CD4-positive, alpha-beta T cell treated with Interleukin-4 for 1 hour (primary cell): ENCODE measurements at regions not wholly inside any gene's neighbourhood (a gene's known extent, or its start where the extent isn't known, plus 50 kb on each side); places are given as distances from the start of the nearest gene placed in this dataset.
"Not testable (repeated sequence)": the region's sequence is repeated elsewhere in the genome, so short reads cannot be mapped to it uniquely, and the experiment has no call there.

Source experiments
- DNase-seq, 2 donors: peaks; one replicate each; pipeline ENCODE4 v3.0.0-alpha.2; 2020 to 2022

GRCh38 chr12:25797949-25798348 lies 160.5 kb upstream of the RASSF8 start:
- no peak for DNase-seq

GRCh38 chr12:25800101-25800500 lies 158.4 kb upstream of the RASSF8 start:
- DNase-seq, result no peak

GRCh38 chr12:25801734-25802133 lies 156.7 kb upstream of the RASSF8 start:
- no peak for DNase-seq

GRCh38 chr12:25802143-25802542 lies 156.3 kb upstream of the RASSF8 start:
- DNase-seq, result no peak

GRCh38 chr12:25803029-25803664 lies 155.3 kb upstream of the RASSF8 start:
- DNase-seq, result not testable (repeated sequence)

- DNase-seq, result not testable (repeated sequence)
These were observed 154.2 kb upstream of the RASSF8 start for GRCh38 chr12:25804286-25804685.

GRCh38 chr12:25806271-25806670 lies 152.2 kb upstream of the RASSF8 start:
- no peak for DNase-seq

- DNase-seq, result no peak
These were observed 149.9 kb upstream of the RASSF8 start for GRCh38 chr12:25808604-25809003.

- no peak for DNase-seq
These were observed 147.8 kb upstream of the RASSF8 start for GRCh38 chr12:25810683-25811082.

- DNase-seq, result no peak
These were observed 146.8 kb upstream of the RASSF8 start for GRCh38 chr12:25811656-25812126.

GRCh38 chr12:25812295-25812694 lies 146.2 kb upstream of the RASSF8 start:
- DNase-seq, result no peak

GRCh38 chr12:25813843-25814242 lies 144.6 kb upstream of the RASSF8 start:
- no peak for DNase-seq

- DNase-seq, result no peak
These were observed 141.8 kb upstream of the RASSF8 start for GRCh38 chr12:25816637-25817036.

- DNase-seq, result no peak
These were observed 141.3 kb upstream of the RASSF8 start for GRCh38 chr12:25817166-25817565.

GRCh38 chr12:25818596-25819390 lies 139.7 kb upstream of the RASSF8 start:
- no peak for DNase-seq

GRCh38 chr12:25819691-25820090 lies 138.8 kb upstream of the RASSF8 start:
- no peak for DNase-seq

- DNase-seq, result no peak
These were observed 136.2 kb upstream of the RASSF8 start for GRCh38 chr12:25822281-25822680.

GRCh38 chr12:25824734-25825133 lies 133.7 kb upstream of the RASSF8 start:
- DNase-seq, result no peak

- no peak for DNase-seq
These were observed 133.0 kb upstream of the RASSF8 start for GRCh38 chr12:25825446-25825845.

- no peak for DNase-seq
These were observed 131.3 kb upstream of the RASSF8 start for GRCh38 chr12:25827141-25827540.

- no peak for DNase-seq
These were observed 130.7 kb upstream of the RASSF8 start for GRCh38 chr12:25827747-25828146.

- DNase-seq, result no peak
These were observed 130.3 kb upstream of the RASSF8 start for GRCh38 chr12:25828188-25828587.

- no peak for DNase-seq
These were observed 129.3 kb upstream of the RASSF8 start for GRCh38 chr12:25829192-25829591.

GRCh38 chr12:25830456-25830855 lies 128.0 kb upstream of the RASSF8 start:
- DNase-seq, result no peak
